ENCODE measurements at regions not wholly inside any gene's neighbourhood (a gene's known extent, or its start where the extent isn't known, plus 50 kb on each side); places are given as distances from the start of the nearest gene placed in this dataset.

- TF ChIP-seq CTCF (IDR thresholded peaks at IDR 0.05) (no peak), POLR2A (IDR thresholded peaks at IDR 0.05) (no peak)
Measured at GRCh38 chr9:90245661-90246060, 397.0 kb downstream of the DIRAS2 start.

Measured in testis (tissue), 2 donors.